CD4-positive, alpha-beta T cell treated with Interleukin-2 at 100 ng/mL for 4 hours (primary cell): ENCODE measurements at regions not wholly inside any gene's neighbourhood (a gene's known extent, or its start where the extent isn't known, plus 50 kb on each side); places are given as distances from the start of the nearest gene placed in this dataset.

Experiments used
- DNase-seq: peaks from one replicate; pipeline ENCODE4 v3.0.0-alpha.2; 2020; ENCODE audit warnings: low spot score

DNA sequence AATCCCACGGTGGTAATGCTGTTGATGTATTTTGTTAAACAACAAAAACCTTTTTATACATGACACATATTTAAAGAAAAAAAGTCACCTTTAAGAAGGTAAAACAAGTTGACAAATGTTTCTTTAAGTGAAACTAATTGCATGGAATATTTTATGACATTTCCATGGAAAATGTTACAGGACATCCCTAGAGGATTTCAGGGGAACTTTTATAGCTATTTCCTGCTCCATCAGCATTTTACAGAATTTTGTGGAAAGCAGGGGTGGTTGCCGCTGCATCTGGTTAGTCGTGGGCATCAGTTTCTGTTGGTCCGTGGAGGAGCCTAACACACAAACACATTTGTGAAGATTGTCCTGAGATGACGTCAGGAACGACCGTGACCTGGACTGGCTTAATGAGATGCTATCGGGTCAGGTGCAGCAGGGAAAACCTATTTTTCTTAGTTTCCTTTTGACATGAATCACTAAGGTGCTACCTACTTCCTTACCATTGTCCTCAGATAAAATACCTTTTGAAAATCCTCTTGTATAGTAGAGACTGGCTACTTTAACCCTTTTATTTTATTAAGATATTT, 305.1 kb downstream of the MAP2K6 start:
- no peak for DNase-seq

DNA sequence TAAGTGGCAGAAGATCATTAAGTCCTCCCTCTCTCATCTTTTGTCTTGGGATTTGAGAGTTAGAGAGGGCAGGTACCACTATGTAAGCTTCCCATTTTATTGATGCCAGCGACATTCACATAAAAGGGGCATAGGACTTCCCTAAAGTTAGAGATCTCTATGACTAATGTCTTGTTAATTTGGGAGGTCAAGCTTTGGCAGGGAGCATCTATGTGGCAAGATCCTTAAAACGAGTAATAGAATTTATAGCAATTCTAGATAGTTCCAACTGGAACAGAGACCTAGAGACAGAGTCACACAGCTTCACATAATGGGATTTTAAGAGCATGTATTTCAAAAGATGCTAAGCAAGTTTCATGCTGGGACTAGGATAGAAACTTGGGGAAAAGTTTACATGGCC, 308.0 kb downstream of the MAP2K6 start:
- no peak for DNase-seq

DNA sequence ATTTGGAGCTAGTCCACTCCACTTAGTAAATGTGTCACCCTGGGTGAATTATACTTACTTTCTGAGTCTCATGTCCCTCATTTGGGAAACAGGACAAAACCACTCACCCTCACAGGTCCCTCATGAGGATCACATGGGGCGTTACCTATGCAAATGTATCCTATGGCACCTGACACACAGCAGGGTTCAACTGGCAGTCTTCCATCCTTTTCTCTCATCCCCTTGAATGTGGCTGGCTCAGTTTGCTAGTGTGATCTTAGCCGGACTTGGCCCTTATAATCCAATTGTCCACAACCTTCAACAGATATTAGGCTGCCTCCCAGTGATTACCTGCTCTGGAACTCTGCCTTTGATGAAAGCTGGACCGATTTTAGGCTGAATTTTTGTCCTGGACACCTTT, 308.8 kb downstream of the MAP2K6 start:
- no peak for DNase-seq

DNA sequence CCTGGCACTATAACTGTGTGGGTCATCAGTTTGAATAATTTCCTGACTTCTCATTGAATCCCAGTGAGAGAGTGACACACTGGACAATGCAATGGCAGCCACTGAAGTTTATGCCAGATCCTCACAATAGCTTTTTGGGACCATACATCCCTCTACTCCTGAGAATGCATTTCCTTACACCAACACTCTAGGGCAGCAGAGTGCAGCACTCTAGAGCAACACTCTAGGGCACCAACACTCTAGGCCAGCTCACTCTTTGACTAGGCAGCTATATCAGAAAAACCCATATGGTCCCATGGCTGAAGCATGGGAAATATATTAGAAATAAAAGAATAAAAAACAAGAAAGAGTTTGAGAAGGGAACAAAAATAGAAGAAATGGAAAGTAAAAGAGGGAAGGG, 309.2 kb downstream of the MAP2K6 start:
- DNase-seq, result no peak

DNA sequence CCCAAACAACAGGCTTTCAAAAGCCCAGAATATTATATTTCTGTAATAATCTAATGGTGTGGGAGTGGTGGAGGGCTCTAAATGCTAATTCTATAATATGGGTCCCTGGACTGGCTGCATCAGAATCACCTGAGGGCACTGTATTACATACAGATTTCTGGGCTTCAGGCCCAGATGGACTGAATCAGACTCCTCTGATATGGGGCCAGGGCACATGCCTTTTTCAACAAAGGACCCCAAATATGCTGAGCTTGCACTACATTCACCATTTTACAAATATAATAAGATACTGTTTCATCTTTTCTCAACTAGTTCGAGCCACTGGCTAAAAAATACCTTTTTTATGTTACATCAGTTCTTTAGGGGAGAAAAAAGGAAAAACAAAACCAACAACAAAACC, 309.7 kb downstream of the MAP2K6 start:
- no peak for DNase-seq

DNA sequence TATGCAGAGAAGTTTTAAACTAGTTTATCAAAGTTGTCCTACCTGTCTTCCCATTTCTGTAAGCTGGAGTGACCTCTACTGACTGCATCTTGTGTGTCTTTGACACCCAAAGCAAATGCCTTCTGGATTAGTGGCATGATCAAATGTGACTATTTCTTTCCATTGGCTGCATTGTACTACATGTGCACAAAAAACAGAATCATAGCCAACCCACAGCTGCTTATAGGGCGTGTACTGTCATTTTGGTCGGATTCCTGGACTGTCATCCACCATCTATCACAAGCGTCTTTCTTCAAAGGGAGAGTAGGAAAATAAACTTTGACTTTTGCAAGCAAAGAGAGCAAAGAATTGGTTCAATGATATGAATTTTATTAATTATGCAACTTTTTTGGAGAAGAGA, 310.6 kb downstream of the MAP2K6 start:
- DNase-seq, result no peak

DNA sequence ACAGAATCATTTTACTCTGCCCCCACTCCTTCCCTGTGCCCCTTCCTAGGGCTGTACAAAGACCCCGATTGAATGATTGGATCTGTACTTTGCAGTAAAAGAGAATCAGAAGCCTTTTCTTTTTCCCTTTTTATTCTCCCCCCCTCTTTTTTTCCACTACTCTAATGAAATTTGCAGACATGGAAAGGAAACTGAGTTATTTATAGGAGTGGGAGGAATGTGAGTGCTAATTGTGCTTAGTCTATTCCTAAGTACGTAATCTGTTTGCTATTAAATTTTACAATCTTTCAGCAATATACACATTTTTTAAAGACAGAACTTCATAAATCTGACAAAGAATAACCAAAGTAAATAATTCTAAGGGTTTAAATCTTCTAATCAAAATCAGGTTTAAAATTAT, 314.3 kb downstream of the MAP2K6 start:
- DNase-seq, result no peak

DNA sequence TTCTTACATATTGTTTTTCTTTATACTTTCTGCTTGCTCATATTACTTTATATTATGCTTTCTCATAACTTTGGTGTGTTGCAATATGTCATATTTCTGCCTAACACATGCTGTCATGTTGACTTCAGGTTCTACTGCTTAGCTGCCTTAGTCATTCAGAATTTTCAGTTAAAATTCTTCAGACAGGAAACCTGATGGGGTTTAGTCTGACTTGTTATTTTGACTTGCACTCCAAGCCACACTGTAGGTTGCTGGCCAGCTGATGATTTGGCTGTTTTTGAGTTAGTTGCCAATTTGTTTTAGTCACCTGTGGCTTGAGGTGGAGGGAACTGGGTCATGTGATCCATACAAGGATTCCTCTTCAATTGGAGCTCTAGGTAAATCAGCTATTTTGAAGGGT, 315.4 kb downstream of the MAP2K6 start:
- DNase-seq, result no peak

DNA sequence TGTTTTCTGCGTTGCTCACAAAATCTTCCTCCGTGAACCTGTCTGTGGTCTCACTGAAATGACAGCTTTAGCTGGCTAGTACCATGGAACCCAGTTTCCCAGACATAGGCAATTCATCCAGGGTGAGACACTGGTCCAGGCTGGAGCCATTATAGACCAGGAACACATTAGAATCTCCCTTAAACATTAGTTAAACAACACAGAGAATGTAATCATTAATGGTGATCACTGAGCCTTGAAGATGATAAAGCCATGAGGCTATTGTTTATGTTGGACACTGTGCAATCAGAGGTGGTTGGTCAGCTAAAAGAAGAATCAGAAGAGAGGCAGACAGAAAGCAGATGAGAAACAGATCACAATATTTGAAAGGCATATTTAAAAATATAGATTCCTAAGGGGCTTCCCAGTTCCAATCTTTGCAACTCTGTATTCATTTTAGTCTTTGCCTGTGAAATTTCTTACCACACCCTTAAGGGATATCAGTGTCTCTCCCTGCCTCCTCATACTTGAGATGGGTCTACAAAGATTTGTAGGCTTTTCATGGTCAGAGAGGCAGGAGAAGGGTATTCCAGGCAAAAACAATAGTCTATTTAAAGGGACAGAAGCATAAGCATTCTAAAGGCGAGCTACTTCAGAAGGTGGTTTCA, 317.9 kb downstream of the MAP2K6 start:
- no peak for DNase-seq

DNA sequence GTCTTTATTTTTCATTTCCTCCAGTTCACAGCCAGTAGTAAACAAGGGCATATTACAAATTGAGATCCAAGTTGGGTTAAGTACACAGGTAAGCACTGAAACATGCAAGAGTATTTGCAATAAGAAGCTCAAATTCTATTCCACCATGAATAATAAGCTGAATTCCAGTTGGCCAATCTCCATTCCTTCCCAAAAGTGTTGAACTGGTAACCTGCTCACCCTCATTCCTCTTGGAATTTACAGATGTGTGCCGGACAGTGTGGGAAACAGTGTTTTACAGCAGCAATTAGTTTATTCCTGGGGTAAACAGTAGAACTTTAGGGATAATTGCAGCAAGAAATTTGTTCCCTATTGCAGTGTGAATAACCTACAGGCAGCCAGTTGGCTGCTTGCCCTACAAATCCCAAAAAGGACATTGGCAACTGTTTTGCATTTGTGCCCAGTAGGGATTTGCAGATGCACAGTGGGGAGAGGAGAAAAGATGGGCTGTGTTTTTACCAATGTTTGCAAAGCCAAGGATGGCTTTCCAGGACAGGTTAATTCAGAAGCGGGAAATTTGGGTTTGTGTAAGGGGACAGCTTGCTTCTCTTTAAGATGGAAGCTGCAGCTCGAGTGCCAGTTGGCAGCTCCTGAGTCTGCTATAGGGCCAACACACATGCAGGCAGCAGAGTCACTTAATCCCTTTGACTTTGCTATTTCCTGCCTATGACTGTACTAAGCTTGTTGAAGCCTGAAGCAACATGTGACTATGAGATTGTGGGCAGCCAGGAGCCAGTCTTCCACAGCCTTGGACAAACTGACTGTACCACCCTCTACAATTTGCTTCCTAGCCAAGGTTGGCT, 318.9 kb downstream of the MAP2K6 start:
- DNase-seq, result no peak

DNA sequence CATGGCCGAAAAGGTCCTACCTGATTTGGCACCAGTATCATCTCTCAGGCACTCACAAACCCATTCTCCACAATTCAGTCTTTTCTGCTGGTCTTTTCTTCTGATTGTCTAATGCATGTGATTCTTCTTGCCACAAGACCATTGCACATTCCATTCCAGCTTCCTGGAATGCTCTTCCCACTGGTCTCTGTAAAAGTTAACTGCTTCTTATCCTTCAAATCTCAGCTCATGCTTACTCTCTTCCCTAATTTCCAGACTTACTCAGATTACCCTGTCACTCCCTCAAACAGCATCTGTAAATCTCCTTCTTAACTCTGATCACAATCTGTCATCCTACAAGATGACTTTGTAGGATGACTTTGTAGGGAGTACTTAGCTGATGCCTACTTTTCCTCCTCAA, 320.2 kb downstream of the MAP2K6 start:
- DNase-seq, result no peak

DNA sequence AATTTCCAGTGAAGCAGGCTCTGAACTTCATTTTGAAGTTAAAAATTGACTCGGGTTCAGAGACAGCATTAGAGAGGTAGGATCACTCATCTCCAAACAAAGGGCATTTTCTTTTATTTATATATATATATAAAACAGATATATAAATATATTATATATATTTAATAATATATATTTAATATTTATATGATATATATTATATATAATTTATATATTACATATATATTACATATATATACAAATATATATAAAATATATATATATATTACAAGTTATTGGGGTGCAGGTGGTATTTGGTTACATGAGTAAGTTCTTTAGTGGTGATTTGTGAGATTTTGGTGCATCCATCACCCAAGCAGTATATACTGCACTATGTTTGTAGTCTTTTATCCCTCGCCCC, 320.8 kb downstream of the MAP2K6 start:
- DNase-seq, result no peak

DNA sequence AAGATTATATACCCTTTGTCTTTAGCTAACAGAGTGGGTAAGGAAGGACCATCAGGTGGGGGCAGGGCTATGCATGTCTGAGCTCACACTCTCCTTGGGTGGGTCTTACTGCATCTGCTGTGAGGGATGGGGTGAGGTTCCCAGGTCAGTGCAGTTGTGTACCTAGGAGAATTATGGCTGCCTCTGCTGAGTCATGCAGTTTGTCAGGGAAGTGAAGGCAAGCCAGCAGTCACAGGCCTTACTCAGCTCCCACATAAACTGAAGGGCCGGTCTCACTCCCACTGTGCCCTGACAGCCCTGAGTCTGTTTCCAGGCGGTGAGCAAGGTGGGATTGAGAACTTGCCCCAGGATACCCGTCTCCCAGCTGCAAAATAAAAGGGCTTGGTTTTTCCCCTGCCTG, 328.6 kb downstream of the MAP2K6 start:
- DNase-seq, result no peak

DNA sequence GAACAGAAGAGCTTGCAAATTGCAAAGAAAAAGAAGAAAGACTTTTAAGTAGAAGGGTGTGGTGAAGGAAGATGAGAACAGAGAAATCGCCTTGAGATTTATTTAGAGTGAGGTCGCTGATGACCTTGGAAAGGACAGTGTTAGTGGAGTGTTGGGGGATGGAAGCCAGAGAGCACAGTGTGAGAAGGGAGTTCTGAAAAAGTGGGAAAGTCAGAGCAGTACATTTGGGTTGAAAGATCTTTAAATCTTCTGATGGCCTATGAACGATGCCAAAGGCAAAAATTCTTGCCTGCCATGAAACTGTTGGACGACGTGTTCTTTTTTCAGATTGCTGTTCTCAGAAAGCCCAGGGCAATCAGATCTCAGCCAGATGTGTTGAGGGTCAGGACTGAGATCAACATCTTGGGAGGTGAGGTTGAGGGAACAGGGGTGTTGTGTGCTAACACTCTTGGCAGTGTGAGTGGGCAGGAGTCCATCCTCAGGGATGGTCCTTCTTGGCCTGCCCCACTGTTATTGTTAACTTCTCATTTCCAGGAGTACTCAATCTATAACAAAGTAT, 330.1 kb downstream of the MAP2K6 start:
- DNase-seq, result no peak

DNA sequence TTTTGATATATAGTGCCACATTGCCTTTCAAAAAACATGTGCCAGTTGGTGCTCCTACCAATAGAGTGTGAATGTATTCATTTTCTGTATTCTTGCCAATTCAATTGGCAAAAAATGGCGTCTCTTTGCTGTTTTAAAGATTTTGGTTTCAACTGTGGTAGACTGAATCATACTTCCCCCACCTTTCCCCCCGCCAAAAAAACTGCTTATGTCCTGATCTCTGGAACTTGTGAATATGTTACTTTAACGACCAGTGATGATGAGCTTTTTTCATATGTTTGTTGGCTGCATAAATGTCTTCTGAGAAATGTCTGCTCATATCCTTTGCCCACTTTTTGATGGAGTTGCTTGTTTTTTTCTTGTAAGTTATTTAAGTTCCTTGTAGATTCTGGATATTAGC, 325.1 kb upstream of the KCNJ16 start:
- DNase-seq, result no peak

DNA sequence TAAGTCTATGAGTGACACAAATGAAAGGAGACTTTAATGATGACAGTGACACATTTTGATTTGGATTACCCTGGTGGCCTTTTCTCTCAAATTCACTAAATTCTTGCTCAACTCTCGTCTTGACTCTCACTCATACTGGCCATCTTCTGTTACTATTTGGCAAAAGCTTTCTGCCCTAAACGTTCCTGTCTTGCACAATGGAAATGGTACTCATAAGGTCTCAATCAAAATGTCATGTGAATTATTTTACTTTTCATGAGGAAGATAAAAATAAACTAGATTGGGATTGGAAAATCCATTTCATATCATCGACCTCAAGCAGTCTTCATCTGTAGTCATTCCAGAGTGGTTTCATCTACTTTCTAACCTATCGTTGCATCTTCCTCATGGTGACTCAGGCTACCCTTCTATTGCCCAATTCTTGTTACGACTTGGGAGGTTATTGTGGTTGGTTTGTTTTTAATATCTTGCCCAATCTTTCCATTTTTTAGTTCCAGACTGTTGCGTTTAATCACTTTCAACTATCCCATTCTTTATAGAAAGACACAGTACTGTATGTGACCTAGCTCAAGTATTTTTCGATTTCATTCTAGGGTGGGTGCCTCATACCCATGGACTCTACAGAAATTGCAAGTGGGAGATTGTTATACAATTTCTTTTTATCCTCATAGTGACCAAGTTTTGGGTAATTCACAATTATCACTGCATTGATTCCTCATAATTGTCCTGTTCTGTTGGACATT, 317.2 kb upstream of the KCNJ16 start:
- no peak for DNase-seq

DNA sequence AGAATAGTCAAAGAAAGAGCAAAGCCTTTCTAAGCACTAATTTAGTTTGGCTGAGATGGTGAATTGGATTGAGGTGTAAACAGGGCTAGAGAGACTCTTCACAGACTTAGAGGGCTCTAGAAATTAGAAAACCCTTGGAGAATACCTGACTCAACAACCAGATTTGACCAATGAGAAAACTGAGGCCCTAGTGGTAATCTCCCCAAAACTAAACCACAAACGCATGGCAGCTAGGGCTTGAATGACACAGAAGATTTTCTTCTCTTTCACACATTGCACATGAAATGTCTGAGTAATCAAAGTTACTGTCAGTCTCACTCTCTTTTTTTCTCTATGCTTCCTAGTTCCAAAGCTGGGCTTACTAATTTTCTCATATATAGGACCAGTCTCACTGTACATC, 314.5 kb upstream of the KCNJ16 start:
- no peak for DNase-seq

DNA sequence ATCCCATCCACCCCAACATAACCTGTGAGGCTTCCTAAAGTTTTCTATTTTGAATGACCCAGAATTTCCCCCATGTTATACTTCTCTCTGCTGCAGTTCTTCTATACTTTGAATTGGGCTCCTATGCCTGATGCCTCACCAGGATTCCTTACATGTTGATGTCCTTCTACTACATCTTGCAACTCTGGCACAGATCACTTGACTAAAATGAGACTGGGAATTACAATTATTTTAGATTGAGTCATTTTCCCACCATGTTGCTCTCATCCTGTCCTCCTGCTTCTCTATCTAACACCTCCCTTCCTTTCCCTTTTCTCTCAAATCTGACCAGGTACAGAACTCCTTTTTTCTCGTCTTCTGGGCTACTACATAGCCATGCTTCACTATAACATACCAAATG, 314.0 kb upstream of the KCNJ16 start:
- no peak for DNase-seq

DNA sequence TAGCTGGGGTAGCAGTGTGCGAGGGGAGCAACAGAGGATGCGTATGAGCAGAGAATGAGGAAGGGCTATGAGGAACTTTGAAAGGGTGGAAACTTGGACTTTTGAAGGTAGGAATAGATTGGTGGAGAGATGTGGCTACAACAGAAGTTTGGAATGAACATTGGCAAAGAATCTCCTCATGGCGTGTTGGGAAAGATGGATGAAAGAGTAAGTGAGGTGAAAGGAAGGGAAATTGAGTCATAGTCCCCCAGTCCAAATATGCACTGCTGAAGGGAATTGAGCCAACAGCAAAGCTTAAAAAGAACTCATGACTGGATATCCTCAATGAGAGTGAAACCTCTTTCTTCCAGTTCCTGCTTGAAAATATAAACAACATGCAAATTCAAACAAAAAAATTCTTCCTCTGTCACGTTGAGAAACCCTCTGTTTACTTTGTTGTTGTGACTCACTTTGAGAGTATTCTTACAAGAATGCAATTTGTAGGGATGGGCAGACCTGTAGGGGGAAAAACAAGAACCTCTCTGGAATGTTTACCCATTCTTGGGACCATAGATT, 313.2 kb upstream of the KCNJ16 start:
- no peak for DNase-seq

DNA sequence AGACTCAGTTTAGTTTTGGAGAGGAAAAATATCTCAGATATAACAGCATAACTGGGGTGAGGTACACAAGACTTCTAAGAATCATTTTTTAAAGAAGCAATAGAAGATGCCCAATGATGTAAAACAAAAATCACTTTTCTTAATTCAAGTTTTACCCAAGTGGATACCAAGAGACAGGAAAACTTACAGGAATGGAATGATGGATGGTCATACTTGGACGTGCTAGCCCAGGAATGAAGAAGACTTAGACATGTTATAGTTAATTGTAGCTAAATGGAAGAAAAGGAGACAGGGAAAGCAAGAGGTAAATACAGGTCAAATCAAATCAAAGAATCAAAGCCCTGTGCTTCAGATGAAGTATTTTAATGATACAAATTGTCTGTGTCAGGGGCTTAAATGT, 312.7 kb upstream of the KCNJ16 start:
- no peak for DNase-seq

DNA sequence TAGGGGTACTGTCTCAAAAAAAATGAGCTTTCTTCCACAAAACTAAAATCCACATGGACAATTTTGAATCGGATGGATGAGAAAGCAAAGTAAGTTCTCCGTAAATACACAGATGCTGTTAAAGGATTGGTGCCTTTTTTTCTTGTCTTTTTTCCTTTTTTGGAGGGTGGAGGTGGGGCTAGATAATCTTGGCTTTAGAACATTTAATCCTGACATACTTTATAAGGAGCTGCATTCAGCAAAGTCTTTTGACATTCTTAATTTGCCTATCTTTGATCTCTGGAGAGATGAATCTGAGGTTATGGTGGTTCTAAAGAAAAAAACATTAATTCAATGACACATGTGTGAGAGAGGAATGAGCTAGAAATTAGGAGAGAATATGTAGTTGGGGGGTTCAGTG, 312.3 kb upstream of the KCNJ16 start:
- no peak for DNase-seq

DNA sequence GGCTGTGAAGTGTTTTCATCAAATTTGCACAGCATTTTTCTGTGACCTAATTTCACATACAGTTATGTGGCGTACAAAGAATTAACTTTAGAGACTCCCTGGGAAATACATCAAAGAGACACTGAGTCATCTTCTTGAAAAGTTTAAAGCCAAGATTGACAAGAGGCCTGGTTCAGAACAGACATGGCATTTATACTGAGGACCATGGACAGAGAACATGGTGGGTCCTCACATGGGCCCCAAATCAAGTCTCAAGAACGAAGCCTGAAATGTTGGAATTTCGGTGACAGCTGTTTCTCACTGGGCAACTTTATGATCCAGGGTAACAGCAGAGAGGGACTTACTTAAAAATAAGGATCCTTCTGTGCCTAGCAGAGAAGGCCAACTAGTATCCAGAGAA, 311.5 kb upstream of the KCNJ16 start:
- DNase-seq, result no peak
